Breast epithelium (tissue), 3 donors: ENCODE measurements at regions not wholly inside any gene's neighbourhood (a gene's known extent, or its start where the extent isn't known, plus 50 kb on each side); places are given as distances from the start of the nearest gene placed in this dataset.

Experiments
- CTCF ChIP-seq, 3 donors: fragments of 450-650 bp; IDR thresholded peaks; one replicate each; pipeline ENCODE4 v1.5.1; 2016 to 2017; ENCODE audit warnings: antibody characterized with exemption in 3 of 3, mild to moderate bottlenecking in 3 of 3, moderate library complexity in 3 of 3
- POLR2A ChIP-seq: fragments of 450-650 bp; IDR thresholded peaks from one replicate; pipeline ENCODE4 v1.6.1; 2016; ENCODE audit warnings: antibody characterized with exemption, mild to moderate bottlenecking, moderate library complexity

- TF ChIP-seq CTCF (IDR thresholded peaks at IDR 0.05) (no peak), POLR2A (no peak)
These were observed 226.9 kb downstream of the DLL1 start for GRCh38 chr6:170063851-170064602.
